C4-2B (cell line): ENCODE measurements at regions not wholly inside any gene's neighbourhood (a gene's known extent, or its start where the extent isn't known, plus 50 kb on each side); places are given as distances from the start of the nearest gene placed in this dataset.
"Not testable (repeated sequence)": the region's sequence is repeated elsewhere in the genome, so short reads cannot be mapped to it uniquely, and the experiment has no call there.

Source experiments
- H3K27ac ChIP-seq: fragments of 450-650 bp; 2 replicates; pipeline ENCODE4 v1.5.1; 2017
- CTCF ChIP-seq: fragments of 450-650 bp; conservative IDR thresholded peaks from 2 replicates; pipeline ENCODE4 v1.5.1; 2017; ENCODE audit warnings: mild to moderate bottlenecking
- ZFX ChIP-seq: fragments of 450-650 bp; IDR thresholded peaks from 2 replicates; pipeline ENCODE4 v1.6.1; 2017

GRCh38 chr5:2866662-2867372 lies 115.3 kb upstream of the IRX2 start:
- no peak for TF ChIP-seq CTCF
- H3K27ac ChIP-seq: no peak overlapping the region

DNA sequence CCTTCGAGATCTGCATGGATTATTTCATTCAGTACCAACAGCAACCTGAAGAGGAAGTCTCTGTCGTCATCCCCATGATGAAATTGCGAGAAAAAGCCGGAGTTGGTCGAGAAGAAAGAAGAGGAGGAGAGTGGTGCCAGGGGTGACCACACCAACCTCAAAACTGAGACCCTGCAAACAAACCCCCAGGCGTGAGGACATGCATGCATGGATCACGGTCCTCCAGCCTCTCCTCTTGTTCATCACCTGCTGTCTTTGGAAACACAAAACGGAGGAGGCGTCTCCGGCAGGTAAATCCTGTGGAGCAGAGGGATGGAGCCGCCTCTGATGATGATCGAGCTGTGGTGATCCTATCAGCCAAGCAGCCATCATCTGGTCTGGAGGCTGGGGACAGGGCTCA lies 114.4 kb upstream of the IRX2 start:
- TF ChIP-seq CTCF: no peak
- no peak for TF ChIP-seq ZFX
- H3K27ac ChIP-seq: no peak overlapping the region

GRCh38 chr5:2864515-2865105 lies 113.1 kb upstream of the IRX2 start:
- no peak overlapping the region for H3K27ac ChIP-seq
- TF ChIP-seq ZFX: no peak
- no peak for TF ChIP-seq CTCF

DNA sequence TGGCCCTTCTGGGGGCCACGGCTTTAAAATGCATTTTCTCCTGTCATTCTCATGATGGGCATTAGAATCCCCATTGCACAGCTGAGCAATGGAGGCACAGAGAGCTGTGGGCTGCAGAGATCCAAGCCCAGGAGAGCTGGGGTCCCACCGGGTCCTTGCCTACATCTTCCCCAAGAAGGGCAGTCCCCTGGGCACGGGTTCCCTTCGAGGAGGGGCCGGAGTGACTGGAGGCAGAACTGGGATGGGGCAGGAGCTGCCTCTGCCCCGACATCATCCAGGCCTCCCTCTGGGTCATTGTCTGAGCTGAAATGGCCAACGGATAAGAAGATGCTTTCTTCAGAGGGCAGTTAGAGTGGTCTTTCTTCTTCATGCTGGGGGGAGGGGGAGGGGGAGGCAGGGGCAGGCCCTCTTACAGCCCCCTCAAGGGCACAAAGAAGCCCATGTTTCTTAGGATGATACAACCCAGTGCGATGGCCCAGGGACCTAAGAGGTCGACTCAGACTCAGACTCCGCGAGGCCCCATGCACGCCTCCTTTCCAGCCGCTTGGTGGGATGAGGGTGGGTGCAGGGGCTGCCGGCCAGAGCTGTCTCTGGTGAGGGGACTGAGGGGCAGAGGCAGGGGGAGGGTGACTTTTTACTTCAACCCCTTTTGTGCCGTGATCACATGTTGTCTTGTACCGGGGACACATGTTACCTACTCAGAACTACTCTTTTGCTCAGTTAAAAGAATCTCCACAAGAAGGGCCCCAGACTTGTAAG lies 112.4 kb upstream of the IRX2 start:
- TF ChIP-seq CTCF (no peak), ZFX (no peak)
- H3K27ac ChIP-seq: no peak overlapping the region

DNA sequence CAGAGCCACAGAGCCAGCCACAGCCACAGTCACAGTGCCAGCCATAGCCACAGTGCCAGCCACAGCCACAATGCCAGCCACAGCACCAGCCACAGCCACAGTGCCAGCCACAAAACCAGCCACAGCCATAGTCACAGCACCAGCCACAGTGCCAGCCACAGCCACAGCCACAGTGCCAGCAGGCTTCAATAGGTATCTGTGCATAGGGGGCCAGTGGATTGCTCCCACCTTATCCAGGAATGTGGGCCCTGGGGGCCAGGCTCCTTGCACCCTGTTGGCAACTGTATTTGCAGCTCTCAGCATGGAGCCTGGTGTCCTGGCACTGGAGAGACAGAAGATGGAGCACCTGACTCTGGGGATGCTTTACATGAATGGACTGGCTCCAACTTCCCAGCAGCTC lies 111.7 kb upstream of the IRX2 start:
- no peak overlapping the region for H3K27ac ChIP-seq
- TF ChIP-seq CTCF (no peak), ZFX (no peak)

GRCh38 chr5:2862176-2862575 lies 110.7 kb upstream of the IRX2 start:
- not testable (repeated sequence) for H3K27ac ChIP-seq

DNA sequence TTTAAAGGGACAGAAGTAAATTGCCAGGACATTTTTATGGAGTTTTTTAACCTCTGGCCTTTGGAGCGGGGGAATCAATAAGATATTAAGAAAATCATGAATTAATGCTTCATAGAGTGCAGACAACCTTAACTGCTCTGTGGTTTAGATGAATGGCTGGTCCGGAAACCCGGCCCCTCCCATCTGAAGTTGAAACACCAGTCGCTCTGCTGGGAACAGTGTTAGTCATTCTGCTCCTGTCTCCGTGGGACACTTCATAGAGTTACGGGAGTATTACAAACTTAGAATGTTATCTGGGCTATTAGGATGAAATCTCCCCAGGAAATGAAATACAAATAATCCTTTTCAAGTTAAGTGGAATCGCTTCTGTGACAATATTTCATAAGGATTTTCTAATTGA lies 110.1 kb upstream of the IRX2 start:
- H3K27ac ChIP-seq: no peak overlapping the region
- no peak for TF ChIP-seq CTCF
- no peak for TF ChIP-seq ZFX
